SU-DHL-6 (cell line): ENCODE measurements at regions not wholly inside any gene's neighbourhood (a gene's known extent, or its start where the extent isn't known, plus 50 kb on each side); places are given as distances from the start of the nearest gene placed in this dataset.

Experiments
- H2AFZ ChIP-seq: fragments of 200-600 bp; sonication (generic); 2 replicates; pipeline ENCODE4 v1.6.1; 2014; ENCODE audit warnings: low read depth, mild to moderate bottlenecking, moderate library complexity, mixed read lengths, antibody characterized with exemption, low read length; ENCODE audit not compliant: severe bottlenecking
- H3F3A ChIP-seq: fragments of 200-600 bp; shearing (Covaris generic); 2 replicates; pipeline ENCODE4 v1.6.0; 2016; ENCODE audit warnings: antibody characterized with exemption, mild to moderate bottlenecking; ENCODE audit not compliant: insufficient read depth
- H3K27ac ChIP-seq: fragments of 200-600 bp; sonication (generic); 2 replicates; pipeline ENCODE4 v1.5.1; 2016; ENCODE audit warnings: low read depth, mild to moderate bottlenecking, low read length, moderate library complexity, mixed read lengths
- H3K27me3 ChIP-seq: fragments of 200-600 bp; sonication (generic), shearing (Covaris generic); 2 replicates; pipeline ENCODE4 v1.6.0; 2014; ENCODE audit warnings: mild to moderate bottlenecking, low read length
- H3K36me3 ChIP-seq: fragments of 200-600 bp; sonication (generic); 2 replicates; pipeline ENCODE4 v1.6.1; 2014; ENCODE audit warnings: mild to moderate bottlenecking, low read length, mixed read lengths
- H3K4me2 ChIP-seq: fragments of 300-600, 200-600 bp; shearing (Covaris generic), sonication (generic); 2 replicates; pipeline ENCODE4 v1.6.0; 2014; ENCODE audit warnings: low read length, low read depth, mild to moderate bottlenecking; ENCODE audit not compliant: poor library complexity, severe bottlenecking
- H3K4me3 ChIP-seq: fragments of 200-600 bp; sonication (generic); 2 replicates; pipeline ENCODE4 v1.5.1; 2014; ENCODE audit warnings: antibody characterized with exemption, low read length, mild to moderate bottlenecking, mixed read lengths; ENCODE audit not compliant: insufficient read depth, poor library complexity, severe bottlenecking
- H3K79me2 ChIP-seq: fragments of 200-600 bp; sonication (generic); 2 replicates; pipeline ENCODE4 v1.6.1; 2014; ENCODE audit warnings: mild to moderate bottlenecking, low read length, moderate library complexity; ENCODE audit not compliant: insufficient read depth
- H3K9ac ChIP-seq: fragments of 200-600 bp; sonication (generic); 2 replicates; pipeline ENCODE4 v1.7.0; 2014; ENCODE audit warnings: mild to moderate bottlenecking, low read length
- H3K9me2 ChIP-seq: fragments of 200-600 bp; sonication (generic); replicated peaks from 2 replicates; pipeline ENCODE4 v1.6.1; 2014; ENCODE audit warnings: low read length; ENCODE audit not compliant: insufficient read depth
- H3K9me3 ChIP-seq: fragments of 200-600 bp; sonication (generic); 2 replicates; pipeline ENCODE4 v1.6.1; 2014; ENCODE audit warnings: low read length, mixed read lengths; ENCODE audit not compliant: insufficient read depth
- H4K20me1 ChIP-seq: fragments of 200-600 bp; sonication (generic); 2 replicates; pipeline ENCODE4 v1.6.1; 2014; ENCODE audit warnings: low read depth, mild to moderate bottlenecking, antibody characterized with exemption, low read length, moderate library complexity, mixed read lengths
- EZH2phosphoT487 ChIP-seq: fragments of 200-600 bp; sonication (generic), shearing (Covaris generic); conservative IDR thresholded peaks from 2 replicates; pipeline ENCODE4 v1.6.1; 2018; ENCODE audit warnings: mild to moderate bottlenecking, antibody characterized with exemption, low read length, moderate library complexity, mixed read lengths
- TF ChIP-seq, protein P1 (sequence below): fragments of 200-600 bp; sonication (generic); IDR thresholded peaks from one replicate; pipeline ENCODE4 v1.5.1; 2017; ENCODE audit warnings: antibody characterized with exemption, mild to moderate bottlenecking, low read length, moderate library complexity; ENCODE audit not compliant: insufficient read depth, poor library complexity, severe bottlenecking

DNA sequence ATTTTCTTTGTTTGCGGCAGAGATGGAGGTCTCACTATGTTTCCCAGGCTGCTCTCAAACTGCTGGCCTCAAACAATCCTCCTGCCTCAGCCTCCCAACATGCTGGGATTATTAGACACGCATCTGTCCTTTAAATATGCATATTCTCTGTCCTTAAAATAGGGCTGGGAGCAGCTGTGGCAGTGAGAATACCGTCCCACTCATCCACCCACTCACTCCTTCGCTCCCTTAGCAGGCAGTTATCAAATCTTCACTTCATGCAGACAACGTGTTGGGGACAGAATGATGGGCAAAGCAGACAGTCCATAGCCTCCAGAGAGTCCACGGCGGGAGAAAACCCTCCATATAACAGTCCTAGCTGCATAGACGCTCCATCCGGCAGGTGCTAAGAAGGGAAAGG is 179.4 kb downstream of the ZBTB18 start:
- Histone ChIP-seq H3K79me2 (no peaks in the 10 kb centered on the region), H3K4me2 (no peak overlapping the region), H3K9me2 (no peaks in the 10 kb centered on the region)

DNA sequence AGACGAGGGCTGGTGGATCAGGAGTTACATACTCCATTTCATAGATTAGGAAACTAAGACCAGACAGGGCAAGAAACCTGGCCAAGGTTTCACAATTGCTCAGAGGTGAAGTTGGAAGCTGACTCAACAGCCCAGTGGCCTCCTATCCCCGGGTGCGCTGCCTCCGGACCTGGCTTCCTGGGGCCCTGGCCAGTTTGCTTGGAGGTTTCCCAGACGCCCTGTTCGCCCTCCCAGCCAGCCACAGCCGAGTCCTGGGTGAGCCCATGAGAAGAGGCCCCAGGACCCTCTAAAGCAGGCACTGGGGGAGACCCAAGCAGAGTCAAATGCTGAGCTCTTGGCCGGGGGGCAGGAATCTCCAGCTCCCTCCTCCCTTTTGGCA is 180.1 kb downstream of the ZBTB18 start:
- Histone ChIP-seq H3K79me2 (no peaks in the 10 kb centered on the region), H3K9ac (no peak overlapping the region), H3K4me2 (no peak overlapping the region), H2AFZ (no peak overlapping the region), H3K4me3 (no peak overlapping the region), H3K27ac (no peak overlapping the region), H4K20me1 (no peaks in the 10 kb centered on the region), H3K9me2 (no peaks in the 10 kb centered on the region), H3K36me3 (no peaks in the 10 kb centered on the region), H3K27me3 (no peaks in the 10 kb centered on the region), H3F3A (no peaks in the 10 kb centered on the region), H3K9me3 (no peaks in the 10 kb centered on the region)
- TF ChIP-seq EZH2phosphoT487: no peak
- TF ChIP-seq, protein P1, sequence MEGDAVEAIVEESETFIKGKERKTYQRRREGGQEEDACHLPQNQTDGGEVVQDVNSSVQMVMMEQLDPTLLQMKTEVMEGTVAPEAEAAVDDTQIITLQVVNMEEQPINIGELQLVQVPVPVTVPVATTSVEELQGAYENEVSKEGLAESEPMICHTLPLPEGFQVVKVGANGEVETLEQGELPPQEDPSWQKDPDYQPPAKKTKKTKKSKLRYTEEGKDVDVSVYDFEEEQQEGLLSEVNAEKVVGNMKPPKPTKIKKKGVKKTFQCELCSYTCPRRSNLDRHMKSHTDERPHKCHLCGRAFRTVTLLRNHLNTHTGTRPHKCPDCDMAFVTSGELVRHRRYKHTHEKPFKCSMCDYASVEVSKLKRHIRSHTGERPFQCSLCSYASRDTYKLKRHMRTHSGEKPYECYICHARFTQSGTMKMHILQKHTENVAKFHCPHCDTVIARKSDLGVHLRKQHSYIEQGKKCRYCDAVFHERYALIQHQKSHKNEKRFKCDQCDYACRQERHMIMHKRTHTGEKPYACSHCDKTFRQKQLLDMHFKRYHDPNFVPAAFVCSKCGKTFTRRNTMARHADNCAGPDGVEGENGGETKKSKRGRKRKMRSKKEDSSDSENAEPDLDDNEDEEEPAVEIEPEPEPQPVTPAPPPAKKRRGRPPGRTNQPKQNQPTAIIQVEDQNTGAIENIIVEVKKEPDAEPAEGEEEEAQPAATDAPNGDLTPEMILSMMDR: no peak

More for the DNA sequence above, 179.4 kb downstream of the ZBTB18 start:
- no peaks in the 10 kb centered on the region for H4K20me1 ChIP-seq
- no peaks in the 10 kb centered on the region for H3K27me3 ChIP-seq
- H3K9ac ChIP-seq: no peak overlapping the region
- TF ChIP-seq, protein P1: no peak
- no peak for TF ChIP-seq EZH2phosphoT487
- no peaks in the 10 kb centered on the region for H3K36me3 ChIP-seq
- H3K9me3 ChIP-seq: no peaks in the 10 kb centered on the region
- no peaks in the 10 kb centered on the region for H3F3A ChIP-seq
- H3K4me3 ChIP-seq: no peak overlapping the region
- no peak overlapping the region for H3K27ac ChIP-seq
- no peak overlapping the region for H2AFZ ChIP-seq

DNA sequence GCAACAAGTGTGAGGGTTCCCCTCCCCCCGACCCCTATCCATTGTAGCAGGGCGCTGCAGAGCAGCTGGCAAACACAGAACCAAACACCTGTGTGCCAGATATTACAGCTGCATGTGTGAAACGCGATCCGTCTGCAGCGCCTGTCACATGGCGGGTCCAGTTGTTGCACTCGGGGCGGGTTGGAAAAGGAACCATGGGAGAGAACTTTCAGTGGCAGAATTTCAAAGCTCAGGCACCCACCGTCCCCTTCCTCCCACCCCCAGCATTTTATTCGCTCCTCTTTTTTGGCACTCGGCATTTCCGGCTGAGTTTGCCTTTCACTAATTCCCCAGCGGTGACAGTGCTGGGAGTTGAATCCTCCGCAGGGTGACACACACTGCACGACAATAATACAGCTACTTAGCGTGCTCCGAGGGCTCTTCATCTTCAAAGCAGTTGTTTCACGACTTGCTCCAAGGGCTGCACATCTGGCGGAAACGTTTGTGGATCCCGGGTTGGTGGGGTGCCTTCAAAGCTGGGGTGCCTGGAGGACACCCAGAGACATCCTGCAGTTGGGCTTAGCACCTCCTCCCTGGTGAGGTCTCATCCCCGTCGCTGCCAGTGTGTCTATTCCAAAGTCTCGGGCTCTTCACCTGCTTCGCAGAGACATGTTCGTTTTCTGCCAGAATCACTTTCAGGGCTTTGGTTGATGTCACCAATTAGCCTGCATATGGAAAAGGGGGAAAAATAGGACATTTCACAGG is 180.7 kb downstream of the ZBTB18 start:
- no peaks in the 10 kb centered on the region for H3K27me3 ChIP-seq
- H3K9me3 ChIP-seq: no peaks in the 10 kb centered on the region
- no peak overlapping the region for H3K4me3 ChIP-seq
- H3F3A ChIP-seq: no peaks in the 10 kb centered on the region
- no peak overlapping the region for H3K4me2 ChIP-seq
- H4K20me1 ChIP-seq: no peaks in the 10 kb centered on the region
- H3K9me2 ChIP-seq: no peaks in the 10 kb centered on the region
- TF ChIP-seq EZH2phosphoT487: no peak
- TF ChIP-seq, protein P1: no peak
- no peaks in the 10 kb centered on the region for H3K36me3 ChIP-seq
- no peak overlapping the region for H2AFZ ChIP-seq
- H3K79me2 ChIP-seq: no peaks in the 10 kb centered on the region
- H3K27ac ChIP-seq: no peak overlapping the region
- no peak overlapping the region for H3K9ac ChIP-seq
